Neural progenitor cell (in vitro differentiated cells): ENCODE measurements at regions not wholly inside any gene's neighbourhood (a gene's known extent, or its start where the extent isn't known, plus 50 kb on each side); places are given as distances from the start of the nearest gene placed in this dataset.

Experiments used
- DNase-seq: peaks from one replicate; pipeline ENCODE4 v3.0.0-alpha.2; 2016; ENCODE audit warnings: low spot score
- H2AFZ ChIP-seq: fragments of 200-600 bp; sonication (generic); replicated peaks from 2 replicates; pipeline ENCODE4 v1.6.1; 2016; ENCODE audit warnings: antibody characterized with exemption
- H3F3A ChIP-seq: fragments of 200-600 bp; sonication (generic); 2 replicates; pipeline ENCODE4 v1.6.1; 2016; ENCODE audit warnings: antibody characterized with exemption, low read depth
- H3K27ac ChIP-seq: fragments of 200-600 bp; sonication (generic); 2 replicates; pipeline ENCODE4 v1.5.1; 2016; ENCODE audit warnings: mild to moderate bottlenecking
- H3K27me3 ChIP-seq: fragments of 200-600 bp; sonication (generic); 2 replicates; pipeline ENCODE4 v1.6.1; 2016; ENCODE audit warnings: mild to moderate bottlenecking, moderate library complexity
- H3K36me3 ChIP-seq: fragments of 200-600 bp; sonication (generic); 2 replicates; pipeline ENCODE4 v1.5.1; 2016
- H3K4me1 ChIP-seq: fragments of 200-600 bp; sonication (generic); 2 replicates; pipeline ENCODE4 v1.6.1; 2016; ENCODE audit warnings: mixed run types
- H3K4me2 ChIP-seq: fragments of 200-600 bp; sonication (generic); 2 replicates; pipeline ENCODE4 v1.6.1; 2016
- H3K4me3 ChIP-seq: fragments of 200-600 bp; sonication (generic); 2 replicates; pipeline ENCODE4 v1.5.1; 2016
- H3K79me2 ChIP-seq: fragments of 200-600 bp; sonication (generic); 2 replicates; pipeline ENCODE4 v1.6.1; 2016; ENCODE audit warnings: low read depth
- H3K9ac ChIP-seq: fragments of 200-600 bp; sonication (generic); 2 replicates; pipeline ENCODE4 v1.6.1; 2016
- H3K9me3 ChIP-seq: fragments of 200-600 bp; sonication (generic); 2 replicates; pipeline ENCODE4 v1.5.1; 2016; ENCODE audit warnings: low read depth
- H4K20me1 ChIP-seq: fragments of 200-600 bp; sonication (generic); 2 replicates; pipeline ENCODE4 v1.6.1; 2016; ENCODE audit warnings: low read depth
- H3K27ac Mint-ChIP-seq: 3 replicates; pipeline ENCODE4 v1.8.0; 2021; ENCODE audit warnings: mixed read lengths
- H3K27me3 Mint-ChIP-seq: 2 replicates; pipeline ENCODE4 v1.8.0; 2022; ENCODE audit warnings: low read depth, mild to moderate bottlenecking, inconsistent platforms, moderate library complexity, mixed read lengths; ENCODE audit not compliant: insufficient read depth
- H3K36me3 Mint-ChIP-seq: 3 replicates; pipeline ENCODE4 v1.8.0; 2021; ENCODE audit warnings: mixed read lengths
- H3K4me1 Mint-ChIP-seq: 3 replicates; pipeline ENCODE4 v1.8.0; 2021; ENCODE audit warnings: mixed read lengths
- H3K4me3 Mint-ChIP-seq: 3 replicates; pipeline ENCODE4 v1.8.0; 2021; ENCODE audit warnings: mild to moderate bottlenecking, moderate library complexity, mixed read lengths
- H3K9me3 Mint-ChIP-seq: 3 replicates; pipeline ENCODE4 v1.8.0; 2020; ENCODE audit warnings: mixed read lengths
- CTCF ChIP-seq: fragments of 200-600 bp; sonication (generic); IDR thresholded peaks from 2 replicates; pipeline ENCODE4 v1.5.1; 2017; ENCODE audit warnings: antibody characterized with exemption, mild to moderate bottlenecking
- EZH2 ChIP-seq: fragments of 200-600 bp; sonication (generic); IDR thresholded peaks from 2 replicates; pipeline ENCODE4 v1.6.1; 2017; ENCODE audit warnings: antibody characterized with exemption, mild to moderate bottlenecking, moderate library complexity
- EZH2phosphoT487 ChIP-seq: fragments of 200-600 bp; sonication (generic); IDR thresholded peaks from 2 replicates; pipeline ENCODE4 v1.6.1; 2017; ENCODE audit warnings: antibody characterized with exemption

GRCh38 chrX:4175221-4175620 lies 461.8 kb upstream of the PRKX start:
- H3K9me3 ChIP-seq = no peaks in the 10 kb centered on the region
- TF ChIP-seq CTCF (no peak), EZH2 (no peak), EZH2phosphoT487 (no peak)
- DNase-seq = no peak
- H3K9ac ChIP-seq = no peak overlapping the region
- Mint-ChIP-seq H3K4me3 (no peak overlapping the region), H3K27me3 (no peaks in the 10 kb centered on the region), H3K27ac (no peak overlapping the region), H3K4me1 (peaks cover 3% of the 10 kb centered on the region), H3K36me3 (no peaks in the 10 kb centered on the region), H3K9me3 (peaks cover 13% of the 10 kb centered on the region)
- no peaks in the 10 kb centered on the region for H3K36me3 ChIP-seq
- no peak overlapping the region for H3K27ac ChIP-seq
- H3K27me3 ChIP-seq = no peaks in the 10 kb centered on the region
- H3K4me3 ChIP-seq = no peak overlapping the region
- no peak overlapping the region for H2AFZ ChIP-seq
- H4K20me1 ChIP-seq = no peaks in the 10 kb centered on the region
- H3F3A ChIP-seq = no peaks in the 10 kb centered on the region
- H3K4me1 ChIP-seq = no peaks in the 10 kb centered on the region
- H3K79me2 ChIP-seq = no peaks in the 10 kb centered on the region
- no peak overlapping the region for H3K4me2 ChIP-seq

GRCh38 chrX:4173743-4174142 lies 460.3 kb upstream of the PRKX start:
- H3K36me3 ChIP-seq = no peaks in the 10 kb centered on the region
- H3K27me3 ChIP-seq = no peaks in the 10 kb centered on the region
- H3K4me3 ChIP-seq = no peak overlapping the region
- no peaks in the 10 kb centered on the region for H3K9me3 ChIP-seq
- no peak overlapping the region for H3K27ac ChIP-seq
- no peaks in the 10 kb centered on the region for H3F3A ChIP-seq
- H3K4me1 ChIP-seq = no peaks in the 10 kb centered on the region
- H3K36me3 Mint-ChIP-seq = no peaks in the 10 kb centered on the region
- H2AFZ ChIP-seq = no peak overlapping the region
- H3K9me3 Mint-ChIP-seq = peaks cover 13% of the 10 kb centered on the region
- H3K4me1 Mint-ChIP-seq = no peaks in the 10 kb centered on the region
- H3K4me3 Mint-ChIP-seq = no peak overlapping the region
- no peak overlapping the region for H3K27ac Mint-ChIP-seq
- no peaks in the 10 kb centered on the region for H3K79me2 ChIP-seq
- TF ChIP-seq EZH2 = no peak
- no peak for TF ChIP-seq EZH2phosphoT487
- no peak for TF ChIP-seq CTCF
- no peaks in the 10 kb centered on the region for H3K27me3 Mint-ChIP-seq
- no peaks in the 10 kb centered on the region for H4K20me1 ChIP-seq
- no peak overlapping the region for H3K4me2 ChIP-seq
- H3K9ac ChIP-seq = no peak overlapping the region
- no peak for DNase-seq

GRCh38 chrX:4151798-4152197 lies 438.3 kb upstream of the PRKX start:
- Histone ChIP-seq H3K4me3 (no peak overlapping the region), H2AFZ (no peak overlapping the region)

More at GRCh38 chrX:4151798-4152197, 438.3 kb upstream of the PRKX start:
- DNase-seq = no peak
- H3K27me3 ChIP-seq = no peaks in the 10 kb centered on the region
- no peaks in the 10 kb centered on the region for H3K79me2 ChIP-seq
- Mint-ChIP-seq H3K9me3 (peaks cover 4% of the 10 kb centered on the region), H3K27ac (no peak overlapping the region), H3K4me1 (no peaks in the 10 kb centered on the region), H3K36me3 (no peaks in the 10 kb centered on the region), H3K4me3 (no peak overlapping the region), H3K27me3 (no peaks in the 10 kb centered on the region)
- H3K4me2 ChIP-seq = no peak overlapping the region
- no peaks in the 10 kb centered on the region for H3K4me1 ChIP-seq
- no peak for TF ChIP-seq EZH2
- TF ChIP-seq EZH2phosphoT487 = no peak
- no peak for TF ChIP-seq CTCF
- no peaks in the 10 kb centered on the region for H3K36me3 ChIP-seq
- no peaks in the 10 kb centered on the region for H3K9me3 ChIP-seq
- no peaks in the 10 kb centered on the region for H3F3A ChIP-seq
- H4K20me1 ChIP-seq = no peaks in the 10 kb centered on the region
- no peak overlapping the region for H3K27ac ChIP-seq
- no peak overlapping the region for H3K9ac ChIP-seq
